NCI-H82 (cell line): ENCODE measurements at regions not wholly inside any gene's neighbourhood (a gene's known extent, or its start where the extent isn't known, plus 50 kb on each side); places are given as distances from the start of the nearest gene placed in this dataset.
"Not testable (repeated sequence)": the region's sequence is repeated elsewhere in the genome, so short reads cannot be mapped to it uniquely, and the experiment has no call there.

Experiments
- DNase-seq: peaks from one replicate; lab custom pipeline; 2025; lab: John Stamatoyannopoulos, UW

GRCh38 chr6:74408844-74409243 is 712.8 kb downstream of the CD109 start:
- no peak for DNase-seq

- DNase-seq = no peak
These were observed 708.4 kb downstream of the CD109 start for GRCh38 chr6:74404366-74404765.

DNA sequence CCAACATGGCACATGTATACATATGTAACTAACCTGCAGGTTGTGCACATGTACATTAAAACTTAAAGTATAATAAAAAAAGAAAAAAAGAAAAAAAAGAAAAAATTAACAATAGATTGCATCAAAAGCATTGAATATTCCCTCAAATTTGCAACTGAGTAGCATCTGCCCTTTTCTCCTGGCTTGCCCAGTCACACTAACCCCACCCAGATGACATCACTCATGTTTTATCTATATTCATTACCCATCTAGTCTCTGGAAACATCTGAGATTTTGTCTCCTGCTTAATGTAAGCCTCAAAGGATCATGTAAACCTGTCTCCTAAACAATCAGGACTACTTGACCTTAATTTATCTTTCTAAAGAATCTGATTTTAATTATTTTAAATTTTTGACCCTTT is 706.8 kb downstream of the CD109 start:
- no peak for DNase-seq

DNA sequence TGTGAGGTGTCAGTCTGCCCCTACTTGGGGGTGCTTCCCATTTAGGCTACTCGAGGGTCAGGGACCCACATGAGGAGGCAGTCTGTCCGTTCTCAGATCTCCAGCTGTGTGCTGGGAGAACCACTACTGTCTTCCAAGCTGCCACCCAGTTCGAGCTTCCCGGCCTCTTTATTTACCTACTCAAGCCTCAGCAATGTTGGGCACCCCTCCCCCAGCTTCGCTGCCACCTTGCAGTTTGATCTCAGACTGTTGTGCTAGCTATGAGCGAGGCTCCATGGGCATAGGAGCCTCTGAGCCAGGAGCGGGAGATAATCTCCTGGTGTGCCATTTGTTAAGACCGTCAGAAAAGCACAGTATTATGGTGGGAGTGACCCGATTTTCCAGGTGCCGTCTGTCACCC is 682.4 kb downstream of the CD109 start:
- not testable (repeated sequence) for DNase-seq

DNA sequence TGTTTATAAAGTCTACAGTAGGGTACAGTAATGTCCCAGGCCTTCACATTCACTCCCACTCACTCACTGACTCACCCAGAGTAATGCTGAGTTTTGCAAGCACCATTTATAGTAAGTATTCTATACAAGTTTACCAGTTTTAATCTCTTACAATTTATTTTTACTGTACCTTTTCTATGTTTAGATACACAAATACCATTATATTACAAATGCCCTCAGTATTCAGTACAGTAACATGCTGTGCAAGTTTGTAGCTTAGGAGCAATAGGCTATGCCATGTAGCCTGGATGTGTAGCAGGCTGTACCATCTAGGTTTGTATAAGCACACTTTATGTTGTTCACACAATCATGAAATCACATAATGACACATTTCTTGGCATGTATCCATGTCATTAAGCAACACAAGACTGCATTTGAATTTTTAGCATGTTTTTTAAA is 673.6 kb downstream of the CD109 start:
- DNase-seq = no peak

DNA sequence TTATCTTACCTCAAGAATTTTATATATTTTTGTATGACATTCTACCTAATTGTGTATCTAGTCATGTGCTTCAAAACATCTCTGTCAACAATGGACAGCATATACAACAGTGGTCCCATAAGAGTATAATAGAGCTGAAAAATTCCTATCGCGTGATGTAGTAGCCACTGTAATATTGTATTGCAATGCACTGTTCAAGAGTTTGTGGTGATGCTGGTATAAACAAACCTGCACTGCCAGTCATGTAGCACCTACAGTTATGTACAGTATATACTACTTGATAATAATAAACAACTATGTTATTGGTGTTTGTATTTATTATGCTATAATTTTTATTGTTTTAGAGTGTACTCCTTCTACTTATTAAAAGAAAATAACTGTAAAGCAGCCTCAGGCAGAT is 672.7 kb downstream of the CD109 start:
- DNase-seq = no peak

GRCh38 chr6:74366634-74367033 is 670.6 kb downstream of the CD109 start:
- DNase-seq = no peak

DNA sequence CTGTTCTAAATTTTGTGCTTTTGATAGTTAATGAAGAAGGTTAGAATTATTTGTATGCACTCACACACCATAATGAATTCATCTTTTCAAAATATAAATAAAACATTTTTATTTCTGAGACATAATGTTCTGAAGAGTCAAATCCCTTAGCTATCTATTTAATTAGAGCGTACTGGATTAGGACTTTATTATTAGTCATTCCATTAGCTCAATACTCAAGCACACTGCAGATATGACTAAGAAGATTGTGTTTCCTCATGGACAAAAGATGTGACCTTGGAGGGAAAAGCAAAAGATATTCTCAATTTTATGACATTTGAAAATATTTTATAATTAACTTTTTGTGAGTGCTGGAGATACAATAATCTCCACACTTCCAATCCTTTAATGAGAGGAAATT is 666.4 kb downstream of the CD109 start:
- DNase-seq = no peak

DNA sequence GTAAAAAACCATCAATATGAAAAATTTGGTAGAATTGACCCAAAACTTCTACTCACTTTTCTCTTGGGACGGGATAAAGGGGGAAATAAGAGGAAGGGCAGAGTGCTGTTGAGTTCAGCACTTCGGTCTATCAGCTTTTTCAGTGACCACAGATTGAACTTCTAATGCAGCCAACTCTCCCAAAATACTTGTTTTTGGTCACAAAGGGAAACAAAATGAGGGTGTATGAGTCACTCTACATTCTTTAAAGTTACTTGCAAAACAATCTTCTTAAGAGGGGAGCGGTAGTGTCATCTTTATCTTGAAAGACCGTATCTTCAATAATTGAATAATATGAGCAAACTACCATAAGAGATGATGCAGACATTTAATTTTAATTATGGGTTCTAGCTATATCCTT is 661.3 kb downstream of the CD109 start:
- no peak for DNase-seq

DNA sequence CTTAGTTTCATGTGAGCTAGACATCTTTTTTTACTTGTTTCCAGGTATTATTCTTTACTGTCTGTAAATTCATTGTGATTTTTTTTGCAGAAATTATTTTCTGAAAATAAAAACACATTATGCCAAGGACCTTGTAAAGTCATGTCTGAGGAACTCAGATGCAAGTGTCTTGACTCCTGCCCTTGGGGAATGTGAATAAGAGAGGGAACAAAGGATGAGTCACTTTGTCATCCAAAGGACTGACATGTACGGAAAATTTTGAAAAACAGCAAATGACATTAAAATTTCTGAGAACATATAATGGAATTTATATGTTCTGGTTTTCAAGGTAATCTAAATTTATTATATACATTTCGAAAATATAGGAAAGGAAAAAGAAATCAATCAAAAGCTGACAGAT is 660.4 kb downstream of the CD109 start:
- no peak for DNase-seq

DNA sequence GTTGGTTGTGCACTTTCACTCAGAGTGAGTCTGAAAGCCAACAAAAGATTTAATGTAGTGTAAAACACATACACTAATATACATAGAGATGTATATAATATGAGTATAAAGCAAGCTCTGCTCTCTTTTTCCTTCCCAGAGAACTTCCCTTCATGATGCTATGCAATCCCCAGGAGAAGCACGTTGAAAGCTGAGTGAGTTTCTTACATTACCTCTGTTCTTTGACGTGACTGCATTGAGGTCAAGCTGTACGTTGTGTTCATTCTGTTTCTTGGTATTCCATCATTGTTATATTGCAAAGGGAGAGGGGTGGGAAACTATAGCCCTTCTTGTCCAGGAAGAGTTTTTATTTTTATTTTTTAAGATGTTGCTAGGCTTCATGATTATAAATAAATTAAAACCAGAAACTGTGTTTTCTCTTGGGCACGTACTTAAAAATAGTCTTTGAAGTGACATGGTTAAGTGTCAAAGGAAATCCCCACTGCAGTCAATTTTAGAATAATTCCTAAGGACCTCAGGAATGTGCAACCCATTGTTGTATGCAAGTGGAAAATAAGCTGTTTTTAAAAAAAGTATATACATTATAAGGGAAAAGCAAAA is 651.0 kb downstream of the CD109 start:
- DNase-seq = no peak

DNA sequence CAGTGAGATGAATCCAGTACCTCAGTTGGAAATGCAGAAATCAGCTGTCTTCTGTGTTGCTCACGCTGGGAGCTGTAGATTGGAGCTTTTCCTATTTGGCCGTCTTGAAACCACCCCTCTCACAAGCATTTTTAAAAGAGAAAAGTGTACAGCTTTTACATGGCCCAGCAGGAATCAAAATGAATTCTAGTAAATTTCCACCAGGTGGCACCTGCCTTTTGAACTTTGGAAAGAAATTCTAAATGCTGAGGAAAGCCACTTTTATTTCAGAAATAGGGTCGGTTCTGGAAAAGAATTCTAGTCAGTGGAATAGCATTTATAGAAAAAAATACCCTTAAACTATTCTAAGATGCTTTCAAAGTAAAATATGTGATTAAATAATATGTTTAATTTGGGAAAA is 647.8 kb downstream of the CD109 start:
- peak; percentile 1 for DNase-seq

DNA sequence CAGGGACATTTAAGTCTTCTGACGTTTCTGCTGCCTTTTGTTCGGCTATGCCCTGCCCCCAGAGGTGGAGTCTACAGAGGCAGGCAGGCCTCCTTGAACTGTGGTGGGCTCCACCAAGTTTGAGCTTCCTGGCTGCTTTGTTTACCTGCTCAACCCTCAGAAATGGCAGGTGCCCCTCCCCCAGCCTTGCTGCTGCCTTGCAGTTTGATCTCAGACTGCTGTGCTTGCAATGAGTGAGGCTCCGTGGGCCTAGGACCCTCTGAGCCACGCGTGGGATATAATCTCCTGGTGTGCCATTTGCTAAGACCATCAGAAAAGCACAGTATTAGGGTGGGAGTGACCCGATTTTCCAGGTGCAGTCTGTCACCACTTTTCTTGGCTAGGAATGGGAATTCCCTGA is 647.3 kb downstream of the CD109 start:
- not testable (repeated sequence) for DNase-seq

- DNase-seq = no peak
These were observed 638.7 kb downstream of the CD109 start for GRCh38 chr6:74334722-74335121.

- DNase-seq = no peak
These were observed 637.4 kb downstream of the CD109 start for GRCh38 chr6:74333406-74333805.

DNA sequence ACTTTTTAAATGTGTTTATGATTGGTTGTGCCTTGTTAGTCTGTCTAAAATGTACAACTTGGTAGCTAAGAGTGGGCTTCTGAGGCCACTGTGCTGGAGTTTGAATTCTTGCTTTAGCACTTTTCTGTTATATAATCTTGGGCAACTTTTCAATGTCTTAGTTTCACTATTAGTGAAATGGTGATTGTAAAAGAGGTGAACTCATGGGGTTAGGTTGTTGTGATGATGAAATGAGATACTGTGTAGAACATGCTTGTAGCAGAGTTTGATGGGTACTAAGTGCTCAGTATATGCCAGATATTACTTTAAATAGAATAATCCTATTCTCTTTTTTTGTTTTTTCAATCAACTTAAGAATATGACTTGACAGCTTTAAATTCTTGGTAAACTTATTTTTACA is 624.7 kb downstream of the CD109 start:
- no peak for DNase-seq

DNA sequence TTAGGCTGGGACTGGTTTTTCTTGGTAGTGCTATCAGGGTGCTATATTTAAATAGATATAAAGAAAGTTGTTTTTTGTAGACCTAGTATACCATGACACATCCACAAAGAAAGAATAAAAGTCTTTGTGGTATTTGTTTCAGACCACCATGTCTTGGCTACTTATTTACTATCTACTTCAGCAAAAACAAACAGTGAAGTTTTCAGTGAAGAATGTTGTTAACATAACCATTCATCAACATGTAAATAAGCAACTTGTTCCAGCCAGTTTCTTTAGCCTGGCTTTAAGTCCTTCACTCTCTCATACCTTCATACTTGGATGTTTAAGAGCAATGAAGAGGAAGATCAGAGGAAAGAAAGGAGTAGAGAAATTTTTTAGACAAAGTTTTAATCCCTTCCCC is 624.1 kb downstream of the CD109 start:
- DNase-seq = no peak

GRCh38 chr6:74319292-74319691 is 623.3 kb downstream of the CD109 start:
- no peak for DNase-seq

GRCh38 chr6:74318738-74319137 is 622.7 kb downstream of the CD109 start:
- DNase-seq = no peak

DNA sequence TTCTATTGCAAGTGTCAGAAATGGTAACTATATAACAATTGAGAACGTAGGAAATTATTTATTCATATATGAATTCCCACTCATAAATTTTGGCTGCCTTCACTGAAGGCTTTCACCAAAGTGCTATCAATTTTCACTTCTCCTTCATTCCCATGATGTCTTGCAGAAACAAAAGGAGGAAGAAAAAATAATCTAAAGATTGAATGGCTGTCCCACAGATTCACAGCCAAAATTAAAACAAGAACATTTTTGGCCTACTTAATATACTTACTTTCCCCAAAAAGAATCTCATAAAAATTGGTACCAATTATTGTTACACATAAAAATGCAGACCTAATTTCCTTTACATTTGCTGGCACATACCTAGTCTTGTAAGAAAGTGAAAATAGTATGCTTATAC is 616.1 kb downstream of the CD109 start:
- DNase-seq = no peak

DNA sequence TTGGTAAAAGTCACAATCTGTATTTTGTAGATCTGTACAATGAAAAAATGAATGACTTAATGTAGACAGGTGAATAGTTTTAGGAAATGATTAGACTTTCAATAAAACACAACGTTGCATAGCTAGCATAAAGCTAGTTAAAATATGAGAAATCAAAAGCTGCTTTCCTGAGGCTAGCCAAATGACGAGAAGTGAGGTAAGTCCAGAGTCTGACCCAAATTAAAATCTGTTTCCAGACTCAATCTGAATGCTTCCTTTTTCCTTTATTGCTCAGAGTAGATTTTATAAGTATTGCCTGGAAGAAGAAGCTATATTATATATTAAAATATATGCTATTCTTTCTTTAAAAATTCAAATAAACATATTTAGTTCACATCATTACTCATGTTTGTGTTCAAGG is 615.4 kb downstream of the CD109 start:
- DNase-seq = no peak

DNA sequence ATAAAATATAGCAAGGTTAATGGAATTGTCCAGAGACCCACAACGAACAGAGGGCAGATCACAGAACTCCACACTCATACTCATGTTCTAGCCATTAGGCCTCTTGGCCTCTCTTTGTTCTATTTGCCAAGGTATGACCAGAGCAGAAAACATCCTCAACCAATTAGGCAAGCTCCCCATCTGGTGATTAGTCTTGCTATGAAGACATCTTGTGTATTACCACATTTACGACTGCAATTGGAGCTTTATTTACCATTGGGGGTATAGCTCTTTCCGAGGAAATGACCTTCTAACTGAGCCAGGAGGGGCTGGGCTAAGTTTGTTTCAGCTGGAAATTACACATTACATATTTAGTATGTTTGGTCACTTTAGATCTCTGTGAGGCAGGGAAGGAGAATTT is 593.9 kb downstream of the CD109 start:
- DNase-seq = no peak

GRCh38 chr6:74287932-74288331 is 591.9 kb downstream of the CD109 start:
- DNase-seq = no peak

DNA sequence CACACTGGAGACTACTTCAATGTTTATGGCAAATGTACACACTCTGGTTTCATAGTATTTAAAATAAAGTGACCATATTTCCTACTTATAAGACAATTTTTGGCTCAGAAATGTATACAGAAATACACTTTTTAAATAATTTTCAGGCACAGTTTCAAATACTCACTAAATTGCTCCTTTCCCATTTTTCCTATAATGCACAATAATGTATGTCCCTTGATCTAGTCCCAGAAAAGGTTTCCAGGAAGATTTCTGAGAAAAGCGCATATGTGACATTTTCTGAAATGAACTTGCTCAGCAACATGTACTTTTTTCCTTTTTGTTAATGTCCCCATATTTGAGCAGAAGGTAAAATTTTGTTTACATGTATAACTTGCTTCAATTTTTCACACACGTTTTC is 591.4 kb downstream of the CD109 start:
- no peak for DNase-seq

DNA sequence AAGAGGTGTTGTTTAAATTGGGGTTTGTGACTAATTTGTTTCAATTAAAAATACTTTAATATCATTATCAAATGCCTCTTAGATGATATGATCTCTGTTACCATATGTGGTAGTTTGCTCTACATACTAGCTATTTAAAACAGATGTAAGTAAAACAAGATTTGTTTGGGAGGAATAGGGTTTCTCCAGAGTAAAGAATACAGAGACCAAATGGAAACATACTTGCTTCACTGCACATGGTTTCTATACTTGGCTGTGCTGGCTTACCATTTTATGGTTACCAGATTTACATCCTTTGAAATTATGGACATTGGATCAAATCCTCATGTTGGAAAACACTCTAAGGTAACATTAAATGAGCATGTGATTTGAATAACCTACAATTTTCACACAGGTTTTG is 588.3 kb downstream of the CD109 start:
- DNase-seq = no peak
